ENCODE measurements at regions not wholly inside any gene's neighbourhood (a gene's known extent, or its start where the extent isn't known, plus 50 kb on each side); places are given as distances from the start of the nearest gene placed in this dataset.
"Not testable (repeated sequence)": the region's sequence is repeated elsewhere in the genome, so short reads cannot be mapped to it uniquely, and the experiment has no call there.

- not testable (repeated sequence) for ATAC-seq; DNase-seq (ENCODE audit: low spot score); H3K79me2 ChIP-seq (replicated peaks; ENCODE audit: insufficient read depth); H3K4me2 ChIP-seq; H4K20me1 ChIP-seq (replicated peaks; ENCODE audit: insufficient read depth); H2AFZ ChIP-seq; H3K27ac ChIP-seq (ENCODE audit: low read depth); H3F3A ChIP-seq (replicated peaks; ENCODE audit: low read depth); H3K27me3 Mint-ChIP-seq (ENCODE audit: insufficient read depth, low read depth, poor library complexity); H3K9me2 ChIP-seq (ENCODE audit: insufficient read depth); H3K4me3 ChIP-seq; H3K27ac Mint-ChIP-seq; H3K27me3 ChIP-seq (ENCODE audit: insufficient read depth); H3K36me3 ChIP-seq (ENCODE audit: insufficient read depth); H3K4me3 Mint-ChIP-seq; H3K4me1 Mint-ChIP-seq; H3K4me1 ChIP-seq (ENCODE audit: insufficient read depth)
- H3K36me3 Mint-ChIP-seq (ENCODE audit: low read depth), result peaks cover 13% of the 10 kb centered on the region
- H3K9me3 Mint-ChIP-seq, result peaks cover 56% of the 10 kb centered on the region
These were observed 96.8 kb downstream of the TMEM121 start for GRCh38 chr14:105623178-105623577.

GRCh38 chr14:105624346-105624745, 98.0 kb downstream of the TMEM121 start:
- not testable (repeated sequence) for DNase-seq (ENCODE audit: low spot score); H4K20me1 ChIP-seq (replicated peaks; ENCODE audit: insufficient read depth); H3K4me1 ChIP-seq (ENCODE audit: insufficient read depth); H3K27ac Mint-ChIP-seq; H3K4me2 ChIP-seq; H3K79me2 ChIP-seq (replicated peaks; ENCODE audit: insufficient read depth); H2AFZ ChIP-seq; H3F3A ChIP-seq (replicated peaks; ENCODE audit: low read depth); ATAC-seq; H3K4me3 ChIP-seq; H3K9me2 ChIP-seq (ENCODE audit: insufficient read depth); H3K27me3 Mint-ChIP-seq (ENCODE audit: insufficient read depth, low read depth, poor library complexity); H3K27me3 ChIP-seq (ENCODE audit: insufficient read depth); H3K36me3 ChIP-seq (ENCODE audit: insufficient read depth); H3K4me1 Mint-ChIP-seq; H3K27ac ChIP-seq (ENCODE audit: low read depth); H3K4me3 Mint-ChIP-seq
- Mint-ChIP-seq H3K9me3 (peaks cover 63% of the 10 kb centered on the region), H3K36me3 (ENCODE audit: low read depth) (peaks cover 12% of the 10 kb centered on the region)

- H3K4me1 Mint-ChIP-seq, result not testable (repeated sequence)
These were observed 98.5 kb downstream of the TMEM121 start for GRCh38 chr14:105624749-105625434.

GRCh38 chr14:105625448-105625847, 99.1 kb downstream of the TMEM121 start:
- not testable (repeated sequence) for H3K4me1 ChIP-seq (ENCODE audit: insufficient read depth); H3K27me3 ChIP-seq (ENCODE audit: insufficient read depth); H3K4me3 ChIP-seq; H2AFZ ChIP-seq; H3K27ac ChIP-seq (ENCODE audit: low read depth); H3F3A ChIP-seq (replicated peaks; ENCODE audit: low read depth); H3K36me3 Mint-ChIP-seq (ENCODE audit: low read depth); ATAC-seq; H3K4me2 ChIP-seq; H3K9me2 ChIP-seq (ENCODE audit: insufficient read depth); H3K4me3 Mint-ChIP-seq; H4K20me1 ChIP-seq (replicated peaks; ENCODE audit: insufficient read depth); H3K4me1 Mint-ChIP-seq; H3K27me3 Mint-ChIP-seq (ENCODE audit: insufficient read depth, low read depth, poor library complexity); H3K36me3 ChIP-seq (ENCODE audit: insufficient read depth); H3K27ac Mint-ChIP-seq; DNase-seq (ENCODE audit: low spot score); H3K79me2 ChIP-seq (replicated peaks; ENCODE audit: insufficient read depth)
- peaks cover 69% of the 10 kb centered on the region for H3K9me3 Mint-ChIP-seq

More at GRCh38 chr14:105624749-105625434, 98.5 kb downstream of the TMEM121 start:
- H3K79me2 ChIP-seq (replicated peaks; ENCODE audit: insufficient read depth); H3K27me3 ChIP-seq (ENCODE audit: insufficient read depth); ATAC-seq; H3K9me2 ChIP-seq (ENCODE audit: insufficient read depth); DNase-seq (ENCODE audit: low spot score); H3K4me3 ChIP-seq; H3K4me3 Mint-ChIP-seq; H2AFZ ChIP-seq; H3K36me3 ChIP-seq (ENCODE audit: insufficient read depth); H3K36me3 Mint-ChIP-seq (ENCODE audit: low read depth); H3K4me1 ChIP-seq (ENCODE audit: insufficient read depth); H3K4me2 ChIP-seq; H3K27ac ChIP-seq (ENCODE audit: low read depth); H3F3A ChIP-seq (replicated peaks; ENCODE audit: low read depth); H3K27ac Mint-ChIP-seq; H4K20me1 ChIP-seq (replicated peaks; ENCODE audit: insufficient read depth); H3K27me3 Mint-ChIP-seq (ENCODE audit: insufficient read depth, low read depth, poor library complexity): not testable (repeated sequence)
- peaks cover 63% of the 10 kb centered on the region for H3K9me3 Mint-ChIP-seq

- not testable (repeated sequence) for H3K27me3 ChIP-seq (ENCODE audit: insufficient read depth); H3K9me2 ChIP-seq (ENCODE audit: insufficient read depth); H3K4me3 Mint-ChIP-seq; H3K4me1 ChIP-seq (ENCODE audit: insufficient read depth); H3K27ac ChIP-seq (ENCODE audit: low read depth); H3K4me1 Mint-ChIP-seq; H3K4me3 ChIP-seq; H2AFZ ChIP-seq; ATAC-seq; H3F3A ChIP-seq (replicated peaks; ENCODE audit: low read depth); H4K20me1 ChIP-seq (replicated peaks; ENCODE audit: insufficient read depth); DNase-seq (ENCODE audit: low spot score); H3K27me3 Mint-ChIP-seq (ENCODE audit: insufficient read depth, low read depth, poor library complexity); H3K27ac Mint-ChIP-seq; H3K4me2 ChIP-seq; H3K36me3 ChIP-seq (ENCODE audit: insufficient read depth); H3K79me2 ChIP-seq (replicated peaks; ENCODE audit: insufficient read depth)
- Mint-ChIP-seq H3K9me3 (peaks cover 75% of the 10 kb centered on the region), H3K36me3 (ENCODE audit: low read depth) (peaks cover 12% of the 10 kb centered on the region; the same call in 2 of the 3 replicates)
These were observed 99.7 kb downstream of the TMEM121 start for GRCh38 chr14:105626111-105626510.

GRCh38 chr14:105626651-105627050, 100.3 kb downstream of the TMEM121 start:
- H3K36me3 Mint-ChIP-seq (ENCODE audit: low read depth), result peaks cover 15% of the 10 kb centered on the region
- not testable (repeated sequence) for H3K4me3 ChIP-seq; H3K27me3 ChIP-seq (ENCODE audit: insufficient read depth); H3K4me2 ChIP-seq; H3F3A ChIP-seq (replicated peaks; ENCODE audit: low read depth); H3K4me1 ChIP-seq (ENCODE audit: insufficient read depth); H3K79me2 ChIP-seq (replicated peaks; ENCODE audit: insufficient read depth); H3K4me3 Mint-ChIP-seq; H3K27ac Mint-ChIP-seq; H4K20me1 ChIP-seq (replicated peaks; ENCODE audit: insufficient read depth); H2AFZ ChIP-seq; H3K9me2 ChIP-seq (ENCODE audit: insufficient read depth); DNase-seq (ENCODE audit: low spot score); ATAC-seq; H3K27ac ChIP-seq (ENCODE audit: low read depth); H3K27me3 Mint-ChIP-seq (ENCODE audit: insufficient read depth, low read depth, poor library complexity); H3K4me1 Mint-ChIP-seq; H3K36me3 ChIP-seq (ENCODE audit: insufficient read depth)
- H3K9me3 Mint-ChIP-seq, result peaks cover 78% of the 10 kb centered on the region

- not testable (repeated sequence) for H3F3A ChIP-seq (replicated peaks; ENCODE audit: low read depth); H3K9me2 ChIP-seq (ENCODE audit: insufficient read depth); H3K27me3 Mint-ChIP-seq (ENCODE audit: insufficient read depth, low read depth, poor library complexity); H3K79me2 ChIP-seq (replicated peaks; ENCODE audit: insufficient read depth); ATAC-seq; H3K4me3 ChIP-seq; H2AFZ ChIP-seq; DNase-seq (ENCODE audit: low spot score); H3K4me1 ChIP-seq (ENCODE audit: insufficient read depth); H3K27me3 ChIP-seq (ENCODE audit: insufficient read depth); H3K4me3 Mint-ChIP-seq; H3K4me1 Mint-ChIP-seq; H4K20me1 ChIP-seq (replicated peaks; ENCODE audit: insufficient read depth); H3K27ac Mint-ChIP-seq; H3K27ac ChIP-seq (ENCODE audit: low read depth); H3K36me3 ChIP-seq (ENCODE audit: insufficient read depth); H3K4me2 ChIP-seq
- peaks cover 19% of the 10 kb centered on the region for H3K36me3 Mint-ChIP-seq (ENCODE audit: low read depth)
- H3K9me3 Mint-ChIP-seq, result peaks cover 82% of the 10 kb centered on the region
These were observed 100.9 kb downstream of the TMEM121 start for GRCh38 chr14:105627287-105627686.
